ENCODE measurements at regions not wholly inside any gene's neighbourhood (a gene's known extent, or its start where the extent isn't known, plus 50 kb on each side); places are given as distances from the start of the nearest gene placed in this dataset.

DNA sequence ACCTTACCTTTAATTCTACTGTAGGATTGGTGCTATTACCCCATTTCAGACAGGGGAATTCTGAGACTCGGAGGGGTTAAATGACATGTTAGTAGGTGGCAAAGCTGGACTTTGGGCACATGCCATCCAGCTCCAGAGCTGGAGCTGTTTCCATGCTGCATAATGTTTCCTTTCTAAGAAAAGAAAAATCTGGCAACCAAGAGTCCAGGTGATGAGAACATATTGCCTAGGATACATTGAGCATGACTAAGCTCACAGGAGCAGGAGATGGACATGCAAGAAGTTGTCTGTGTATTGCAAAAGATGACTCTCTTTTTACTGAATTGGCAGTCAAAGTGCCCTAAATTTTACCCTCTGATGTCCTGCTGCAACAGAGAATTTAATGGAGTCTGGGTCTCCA is 150.8 kb upstream of the SYT13 start:
- Histone ChIP-seq H3K36me3 (no peaks in the 10 kb centered on the region), H3K27me3 (peaks cover 0 to 6% (median 3%) of the 10 kb centered on the region in 3 donors), H3K9me3 (no peaks in the 10 kb centered on the region), H3K27ac (no peak overlapping the region), H3K4me3 (no peak overlapping the region), H3K4me1 (no peaks in the 10 kb centered on the region)
- intact Hi-C loops (cut with DNase I; ENCODE audit: low total_unique reads) (no loop called here), in situ Hi-C loops (cut with MboI; ENCODE audit: low sequenced_read_pairs in 4 of 4) (no loop called here)
- no peak for TF ChIP-seq POLR2A (IDR thresholded peaks at IDR 0.05)
- TF ChIP-seq, protein P1, sequence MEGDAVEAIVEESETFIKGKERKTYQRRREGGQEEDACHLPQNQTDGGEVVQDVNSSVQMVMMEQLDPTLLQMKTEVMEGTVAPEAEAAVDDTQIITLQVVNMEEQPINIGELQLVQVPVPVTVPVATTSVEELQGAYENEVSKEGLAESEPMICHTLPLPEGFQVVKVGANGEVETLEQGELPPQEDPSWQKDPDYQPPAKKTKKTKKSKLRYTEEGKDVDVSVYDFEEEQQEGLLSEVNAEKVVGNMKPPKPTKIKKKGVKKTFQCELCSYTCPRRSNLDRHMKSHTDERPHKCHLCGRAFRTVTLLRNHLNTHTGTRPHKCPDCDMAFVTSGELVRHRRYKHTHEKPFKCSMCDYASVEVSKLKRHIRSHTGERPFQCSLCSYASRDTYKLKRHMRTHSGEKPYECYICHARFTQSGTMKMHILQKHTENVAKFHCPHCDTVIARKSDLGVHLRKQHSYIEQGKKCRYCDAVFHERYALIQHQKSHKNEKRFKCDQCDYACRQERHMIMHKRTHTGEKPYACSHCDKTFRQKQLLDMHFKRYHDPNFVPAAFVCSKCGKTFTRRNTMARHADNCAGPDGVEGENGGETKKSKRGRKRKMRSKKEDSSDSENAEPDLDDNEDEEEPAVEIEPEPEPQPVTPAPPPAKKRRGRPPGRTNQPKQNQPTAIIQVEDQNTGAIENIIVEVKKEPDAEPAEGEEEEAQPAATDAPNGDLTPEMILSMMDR (IDR thresholded peaks at IDR 0.05 in 4 of 5, conservative IDR thresholded peaks at IDR 0.05 in 1 of 5): no peak
- ATAC-seq (no peak), DNase-seq (no peak)

DNA sequence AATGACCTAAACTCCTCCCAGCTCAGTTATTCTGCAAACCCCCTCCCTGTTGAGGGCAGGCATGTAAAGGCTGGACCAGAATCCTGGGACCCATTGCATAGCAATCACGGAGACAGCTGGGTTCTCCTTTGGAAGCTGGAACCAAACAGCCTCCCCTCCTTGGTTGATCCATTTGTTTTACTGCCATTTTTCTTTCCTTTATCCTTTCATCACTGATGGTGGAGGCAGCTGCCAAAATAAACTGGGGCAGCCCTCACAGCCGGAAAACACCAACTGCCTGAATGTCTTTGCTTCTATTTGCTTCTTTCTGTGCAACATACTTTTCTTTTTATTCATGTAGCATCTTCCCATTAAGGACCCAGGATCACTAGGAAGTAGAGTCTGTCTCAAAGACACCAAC is 150.0 kb upstream of the SYT13 start:
- Histone ChIP-seq H3K36me3 (no peaks in the 10 kb centered on the region), H3K27me3 (peaks cover 0 to 6% (median 3%) of the 10 kb centered on the region in 3 donors), H3K4me3 (no peak overlapping the region), H3K4me1 (no peaks in the 10 kb centered on the region), H3K9me3 (no peaks in the 10 kb centered on the region), H3K27ac (no peak overlapping the region)
- TF ChIP-seq POLR2A (IDR thresholded peaks at IDR 0.05): no peak
- TF ChIP-seq, protein P1 (IDR thresholded peaks at IDR 0.05 in 4 of 5, conservative IDR thresholded peaks at IDR 0.05 in 1 of 5): no peak
- in situ Hi-C loops (cut with MboI; ENCODE audit: low sequenced_read_pairs in 4 of 4): no loop called here
- ATAC-seq: no peak
- DNase-seq: no peak
- intact Hi-C loops (cut with DNase I; ENCODE audit: low total_unique reads): no loop called here

DNA sequence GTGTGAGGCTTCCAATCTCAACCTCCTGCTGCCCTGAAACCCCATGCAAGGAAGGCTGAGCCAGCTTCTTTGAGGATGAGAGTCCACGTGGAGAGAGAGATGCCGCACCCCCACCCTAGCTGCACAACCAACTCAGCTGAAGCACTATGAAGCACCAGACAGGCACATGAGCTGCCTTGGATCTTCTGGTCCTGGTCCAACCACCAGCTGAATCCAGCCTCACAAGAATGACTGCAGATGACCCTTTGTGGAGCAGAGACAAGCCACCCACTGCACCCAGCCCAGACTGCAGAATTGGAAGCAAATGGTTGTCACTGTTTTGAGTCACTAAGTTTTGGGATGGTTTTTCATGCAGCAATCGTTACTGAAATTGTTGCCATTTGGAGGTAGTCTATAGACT is 149.6 kb upstream of the SYT13 start:
- no peak overlapping the region for H3K27ac ChIP-seq
- ATAC-seq: no peak
- intact Hi-C loops (cut with DNase I; ENCODE audit: low total_unique reads) (no loop called here), in situ Hi-C loops (cut with MboI; ENCODE audit: low sequenced_read_pairs in 4 of 4) (no loop called here)
- TF ChIP-seq, protein P1 (IDR thresholded peaks at IDR 0.05 in 4 of 5, conservative IDR thresholded peaks at IDR 0.05 in 1 of 5): no peak
- no peak for TF ChIP-seq POLR2A (IDR thresholded peaks at IDR 0.05)
- H3K36me3 ChIP-seq: no peaks in the 10 kb centered on the region
- no peak overlapping the region for H3K4me3 ChIP-seq
- no peaks in the 10 kb centered on the region for H3K9me3 ChIP-seq
- no peak for DNase-seq
- no peaks in the 10 kb centered on the region for H3K4me1 ChIP-seq
- peaks cover 0 to 6% (median 3%) of the 10 kb centered on the region in 3 donors for H3K27me3 ChIP-seq

DNA sequence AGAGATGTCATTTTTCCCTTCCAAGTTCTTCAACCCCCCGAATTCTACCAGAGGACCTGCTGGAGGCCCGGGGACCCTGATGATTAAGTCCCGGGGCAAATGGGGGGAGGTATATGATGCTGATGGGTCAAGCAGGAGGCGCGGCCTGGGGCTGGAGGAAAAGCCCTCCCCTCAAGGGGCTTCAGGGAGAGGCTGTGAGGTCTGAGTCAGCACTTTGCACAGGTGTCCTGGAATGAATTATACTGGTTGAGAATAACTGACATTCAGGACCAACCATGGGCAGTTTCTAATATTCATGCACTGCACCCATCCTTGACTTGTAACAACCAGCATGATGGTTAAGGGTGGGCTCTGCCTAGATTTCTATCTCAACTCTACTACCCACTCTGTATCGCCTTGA is 146.8 kb upstream of the SYT13 start:
- H3K4me3 ChIP-seq: no peak overlapping the region
- peaks cover 0 to 8% (median 7%) of the 10 kb centered on the region in 3 donors for H3K27me3 ChIP-seq
- H3K36me3 ChIP-seq: no peaks in the 10 kb centered on the region
- TF ChIP-seq POLR2A (IDR thresholded peaks at IDR 0.05): no peak
- TF ChIP-seq, protein P1 (IDR thresholded peaks at IDR 0.05 in 4 of 5, conservative IDR thresholded peaks at IDR 0.05 in 1 of 5): no peak
- H3K9me3 ChIP-seq: no peaks in the 10 kb centered on the region
- no peak for DNase-seq
- intact Hi-C loops (cut with DNase I; ENCODE audit: low total_unique reads) (no loop called here), in situ Hi-C loops (cut with MboI; ENCODE audit: low sequenced_read_pairs in 4 of 4) (no loop called here)
- no peak for ATAC-seq
- H3K4me1 ChIP-seq: no peaks in the 10 kb centered on the region
- H3K27ac ChIP-seq: no peak overlapping the region

DNA sequence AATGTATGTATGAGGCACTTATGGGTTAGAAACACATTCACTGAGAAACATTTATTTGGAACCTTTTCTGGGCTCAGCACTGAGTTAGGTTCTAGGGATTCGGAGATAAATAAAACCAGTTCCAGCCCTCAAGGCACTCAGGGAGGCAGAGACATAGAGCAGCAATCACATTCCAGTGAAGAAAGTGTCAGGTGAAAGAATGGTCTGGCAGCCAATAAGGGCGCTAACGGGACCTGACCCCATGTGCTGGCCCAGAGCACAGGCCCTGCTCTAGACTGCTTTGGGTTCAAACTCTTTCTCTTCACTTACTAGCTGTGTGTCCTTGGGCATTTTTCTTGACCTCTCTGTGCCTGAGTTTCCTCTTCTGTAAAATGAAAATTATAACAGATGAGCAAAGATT is 146.0 kb upstream of the SYT13 start:
- no peaks in the 10 kb centered on the region for H3K4me1 ChIP-seq

More for the DNA sequence above, 146.0 kb upstream of the SYT13 start:
- Histone ChIP-seq H3K27ac (no peak overlapping the region), H3K4me3 (no peak overlapping the region), H3K36me3 (no peaks in the 10 kb centered on the region), H3K27me3 (peaks cover 0 to 12% (median 7%) of the 10 kb centered on the region in 3 donors), H3K9me3 (no peaks in the 10 kb centered on the region)
- intact Hi-C loops (cut with DNase I; ENCODE audit: low total_unique reads) (no loop called here), in situ Hi-C loops (cut with MboI; ENCODE audit: low sequenced_read_pairs in 4 of 4) (no loop called here)
- DNase-seq (no peak), ATAC-seq (no peak)
- TF ChIP-seq, protein P1 (IDR thresholded peaks at IDR 0.05 in 4 of 5, conservative IDR thresholded peaks at IDR 0.05 in 1 of 5): no peak
- TF ChIP-seq POLR2A (IDR thresholded peaks at IDR 0.05): no peak
